ENCODE measurements at regions not wholly inside any gene's neighbourhood (a gene's known extent, or its start where the extent isn't known, plus 50 kb on each side); places are given as distances from the start of the nearest gene placed in this dataset.

DNA sequence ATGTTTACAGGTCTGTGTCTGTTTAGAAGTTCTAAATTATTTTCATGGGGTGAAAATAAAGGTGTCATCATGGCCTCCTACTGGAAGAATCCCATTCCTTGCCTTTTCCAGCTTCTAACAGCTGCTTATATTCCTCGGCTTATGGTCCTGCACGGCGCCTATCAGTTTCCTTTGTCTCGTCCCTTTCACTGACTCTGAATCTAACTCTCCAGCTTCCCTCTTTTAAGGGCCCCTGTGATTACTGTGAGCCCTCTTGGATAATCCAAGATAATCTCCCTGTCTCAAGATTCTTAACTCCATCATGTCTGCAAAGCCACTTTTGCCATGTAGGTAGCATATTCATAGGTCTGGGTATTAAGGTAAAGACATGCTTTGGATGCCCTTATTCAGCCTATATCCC is 441.0 kb upstream of the ERCC4 start:
- TF ChIP-seq POLR2AphosphoS5 (IDR thresholded peaks at IDR 0.05; ENCODE audit: low read depth, low read length) (no peak), POLR2A (IDR thresholded peaks at IDR 0.05; ENCODE audit: low read depth, low read length) (no peak), TAF1 (IDR thresholded peaks at IDR 0.05; ENCODE audit: borderline replicate concordance, low read depth, low read length) (no peak)
